ENCODE measurements at regions not wholly inside any gene's neighbourhood (a gene's known extent, or its start where the extent isn't known, plus 50 kb on each side); places are given as distances from the start of the nearest gene placed in this dataset.

DNA sequence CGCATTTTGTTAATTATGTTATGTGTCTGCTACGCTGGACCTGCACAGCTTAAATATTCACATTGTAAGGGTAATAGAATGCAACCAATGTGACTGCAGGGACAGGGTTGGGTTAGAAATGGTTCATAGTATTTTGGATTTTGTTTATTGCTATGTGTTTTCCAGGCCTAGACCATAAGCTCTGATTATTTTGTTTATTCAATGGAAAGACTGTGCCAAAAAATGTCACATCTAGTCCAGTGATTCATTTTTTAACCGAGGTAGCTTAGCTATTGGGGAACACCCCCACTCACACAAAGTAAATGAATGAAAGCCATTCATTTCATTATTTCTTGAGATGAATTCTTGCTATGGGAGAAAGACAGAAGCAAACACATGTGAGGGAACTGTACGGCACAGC, 516.5 kb upstream of the ANKRD30A start:
- Histone ChIP-seq H3K9ac (ENCODE audit: insufficient read depth, low read length) (no peak overlapping the region), H3K27ac (ENCODE audit: insufficient read depth, low read length) (no peak overlapping the region), H3K4me2 (ENCODE audit: extremely low read depth, insufficient read depth, low read length) (no peak overlapping the region), H3K9me3 (ENCODE audit: control insufficient read depth, insufficient read depth, low read depth, low read length) (no peaks in the 10 kb centered on the region), H3K27me3 (ENCODE audit: control insufficient read depth, insufficient read depth, low read length) (no peaks in the 10 kb centered on the region), H3K79me2 (ENCODE audit: control insufficient read depth, insufficient read depth, low read length) (no peaks in the 10 kb centered on the region), H3K4me3 (replicated peaks in 1 of 4; ENCODE audit: control extremely low read depth in 1 of 4, insufficient read depth in 1 of 4, low read depth in 3 of 4, low read length in 4 of 4) (no peak overlapping the region), H2AFZ (ENCODE audit: low read length) (no peak overlapping the region), H3K4me1 (ENCODE audit: control insufficient read depth, extremely low read depth, insufficient read depth, low read length) (no peaks in the 10 kb centered on the region), H4K20me1 (ENCODE audit: control insufficient read depth, extremely low read depth, insufficient read depth, low read length) (no peaks in the 10 kb centered on the region), H3K36me3 (ENCODE audit: control insufficient read depth, insufficient read depth, low read length) (no peaks in the 10 kb centered on the region)
- DNase-seq (ENCODE audit: low read depth in 2 of 2): peak; percentile 7 to 36
- TF ChIP-seq EZH2 (IDR thresholded peaks at IDR 0.05; ENCODE audit: low read length, missing control alignments) (no peak), CTCF (conservative IDR thresholded peaks at IDR 0.05 in 1 of 2, IDR thresholded peaks at IDR 0.05 in 1 of 2; ENCODE audit: low read depth in 1 of 2, low read length in 2 of 2) (no peak)

DNA sequence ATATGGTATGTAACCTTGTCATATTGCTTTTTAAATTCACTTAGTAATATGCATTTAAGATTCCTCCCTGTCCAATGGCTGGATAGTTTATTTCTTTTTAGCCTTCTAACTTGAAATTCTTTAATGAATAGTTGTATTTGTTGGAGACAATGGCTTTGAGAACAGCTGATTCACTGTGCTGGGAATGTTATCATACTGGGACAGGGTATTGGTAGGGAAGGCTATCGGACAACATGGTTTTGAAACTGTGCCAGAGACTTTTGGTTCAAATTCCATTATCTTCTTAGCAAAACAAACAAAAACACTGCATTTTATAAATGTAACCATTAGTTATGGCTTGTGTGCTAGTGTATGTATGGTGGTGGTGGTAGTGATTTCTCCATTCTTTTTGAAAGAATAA, 517.1 kb upstream of the ANKRD30A start:
- DNase-seq (ENCODE audit: low read depth in 2 of 2): peak; percentile 9 to 77
- Histone ChIP-seq H3K79me2 (ENCODE audit: control insufficient read depth, insufficient read depth, low read length) (no peaks in the 10 kb centered on the region), H3K36me3 (ENCODE audit: control insufficient read depth, insufficient read depth, low read length) (no peaks in the 10 kb centered on the region), H3K4me1 (ENCODE audit: control insufficient read depth, extremely low read depth, insufficient read depth, low read length) (no peaks in the 10 kb centered on the region), H2AFZ (ENCODE audit: low read length) (no peak overlapping the region), H3K27ac (ENCODE audit: insufficient read depth, low read length) (no peak overlapping the region), H3K27me3 (ENCODE audit: control insufficient read depth, insufficient read depth, low read length) (no peaks in the 10 kb centered on the region), H3K4me3 (replicated peaks in 1 of 4; ENCODE audit: control extremely low read depth in 1 of 4, insufficient read depth in 1 of 4, low read depth in 3 of 4, low read length in 4 of 4) (no peak overlapping the region), H3K9me3 (ENCODE audit: control insufficient read depth, insufficient read depth, low read depth, low read length) (no peaks in the 10 kb centered on the region), H3K9ac (ENCODE audit: insufficient read depth, low read length) (no peak overlapping the region), H4K20me1 (ENCODE audit: control insufficient read depth, extremely low read depth, insufficient read depth, low read length) (no peaks in the 10 kb centered on the region), H3K4me2 (ENCODE audit: extremely low read depth, insufficient read depth, low read length) (no peak overlapping the region)
- TF ChIP-seq CTCF (conservative IDR thresholded peaks at IDR 0.05 in 1 of 2, IDR thresholded peaks at IDR 0.05 in 1 of 2; ENCODE audit: low read depth in 1 of 2, low read length in 2 of 2): no peak
- no peak for TF ChIP-seq EZH2 (IDR thresholded peaks at IDR 0.05; ENCODE audit: low read length, missing control alignments)

GRCh38 chr10:36606234-36606839, 519.1 kb upstream of the ANKRD30A start:
- Histone ChIP-seq H3K36me3 (ENCODE audit: control insufficient read depth, insufficient read depth, low read length) (no peaks in the 10 kb centered on the region), H3K27me3 (ENCODE audit: control insufficient read depth, insufficient read depth, low read length) (no peaks in the 10 kb centered on the region), H3K4me2 (ENCODE audit: extremely low read depth, insufficient read depth, low read length) (no peak overlapping the region), H4K20me1 (ENCODE audit: control insufficient read depth, extremely low read depth, insufficient read depth, low read length) (no peaks in the 10 kb centered on the region), H3K4me3 (replicated peaks in 1 of 4; ENCODE audit: control extremely low read depth in 1 of 4, insufficient read depth in 1 of 4, low read depth in 3 of 4, low read length in 4 of 4) (no peak overlapping the region), H3K4me1 (ENCODE audit: control insufficient read depth, extremely low read depth, insufficient read depth, low read length) (no peaks in the 10 kb centered on the region), H3K27ac (ENCODE audit: insufficient read depth, low read length) (no peak overlapping the region), H3K9me3 (ENCODE audit: control insufficient read depth, insufficient read depth, low read depth, low read length) (no peaks in the 10 kb centered on the region), H3K79me2 (ENCODE audit: control insufficient read depth, insufficient read depth, low read length) (no peaks in the 10 kb centered on the region), H2AFZ (ENCODE audit: low read length) (no peak overlapping the region), H3K9ac (ENCODE audit: insufficient read depth, low read length) (no peak overlapping the region)
- DNase-seq (ENCODE audit: low read depth in 2 of 2): peak in 1 of 2 donors; percentile 39
- no peak for TF ChIP-seq CTCF (conservative IDR thresholded peaks at IDR 0.05 in 1 of 2, IDR thresholded peaks at IDR 0.05 in 1 of 2; ENCODE audit: low read depth in 1 of 2, low read length in 2 of 2)
- no peak for TF ChIP-seq EZH2 (IDR thresholded peaks at IDR 0.05; ENCODE audit: low read length, missing control alignments)

Data from fibroblast of lung (primary cell).